Upper lobe of left lung (tissue), 4 donors: ENCODE measurements at regions not wholly inside any gene's neighbourhood (a gene's known extent, or its start where the extent isn't known, plus 50 kb on each side); places are given as distances from the start of the nearest gene placed in this dataset.
"Not testable (repeated sequence)": the region's sequence is repeated elsewhere in the genome, so short reads cannot be mapped to it uniquely, and the experiment has no call there.

Experiments
- CTCF ChIP-seq, 6 experiments: fragments of 450-650 bp in 4 of 6; fragments of 200-600 bp in 2 of 6; sonication (generic) in 2 of 6; IDR thresholded peaks; one replicate each; pipeline ENCODE4 v1.5.1; 2016 to 2019; ENCODE audit warnings: antibody characterized with exemption in 6 of 6
- POLR2AphosphoS5 ChIP-seq, 2 donors: sonication (generic); formaldehyde crosslinking; IDR thresholded peaks; one replicate each; pipeline ENCODE4 v1.5.1; 2017; ENCODE audit warnings: antibody characterized with exemption in 2 of 2

DNA sequence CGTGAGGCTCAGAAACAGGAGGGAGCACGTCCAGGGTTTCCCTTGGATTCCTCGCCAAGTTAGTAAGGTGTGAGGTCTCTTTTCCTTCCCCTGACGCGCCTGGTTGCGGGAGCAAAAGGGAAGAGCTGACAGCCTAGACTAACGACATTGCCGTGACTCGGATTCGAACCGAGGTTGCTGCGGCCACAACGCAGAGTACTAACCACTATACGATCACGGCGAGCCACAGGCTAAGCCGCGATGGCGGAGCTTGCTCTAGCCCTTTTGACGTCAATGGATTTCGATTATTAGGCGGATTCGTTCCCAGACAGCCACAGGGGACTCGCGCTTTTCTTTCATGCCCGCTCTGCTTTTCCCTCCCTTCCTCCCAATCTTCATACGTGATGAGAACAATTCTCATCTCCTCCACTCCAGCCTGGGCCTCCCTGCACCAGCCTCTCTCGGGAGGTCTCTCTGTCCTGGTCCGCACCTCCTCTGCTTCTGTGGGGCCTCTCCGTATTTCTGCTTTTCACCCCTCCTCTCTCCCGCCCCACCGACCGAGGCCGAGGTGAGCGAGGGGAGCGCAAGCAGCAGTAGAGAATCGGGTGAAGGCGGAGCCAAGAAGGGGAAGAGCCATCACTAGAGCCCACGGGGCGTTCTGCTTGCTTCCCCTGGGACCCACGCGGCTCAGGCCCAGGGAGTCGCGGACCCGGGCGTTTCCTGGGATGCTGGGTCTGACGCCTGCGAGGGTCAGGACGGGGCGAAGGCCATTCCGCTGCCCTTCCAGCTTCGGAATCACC lies 150.7 kb upstream of the NBPF11 start:
- TF ChIP-seq CTCF, POLR2AphosphoS5 (IDR thresholded peaks at IDR 0.05): not testable (repeated sequence)
